ENCODE measurements at regions not wholly inside any gene's neighbourhood (a gene's known extent, or its start where the extent isn't known, plus 50 kb on each side); places are given as distances from the start of the nearest gene placed in this dataset.

GRCh38 chr2:147450661-147451510, 393.9 kb upstream of the ACVR2A start:
- BruUV-seq (replicated peaks) = no TSS peak
- Histone ChIP-seq H3K27me3 (ENCODE audit: insufficient read depth, low read depth) (no peaks in the 10 kb centered on the region), H3F3A (ENCODE audit: insufficient read depth, low read depth) (no peaks in the 10 kb centered on the region), H2AFZ (no peak overlapping the region), H3K9me2 (ENCODE audit: insufficient read depth) (no peaks in the 10 kb centered on the region), H3K36me3 (ENCODE audit: low read depth) (no peaks in the 10 kb centered on the region), H4K20me1 (ENCODE audit: insufficient read depth) (no peaks in the 10 kb centered on the region), H3K27ac (no peak overlapping the region), H3K4me1 (replicated peaks; ENCODE audit: insufficient read depth) (no peaks in the 10 kb centered on the region), H3K79me2 (ENCODE audit: low read depth) (no peaks in the 10 kb centered on the region), H3K4me2 (no peak overlapping the region), H3K9me3 (ENCODE audit: insufficient read depth, low read depth) (no peaks in the 10 kb centered on the region), H3K4me3 (no peak overlapping the region)
- no peak for DNase-seq
- intact Hi-C loops (cut with micrococcal nuclease; ENCODE audit: unreplicated experiment) = no loop called here
- POLR2A ChIA-PET (ENCODE audit: unreplicated experiment) = no interaction called here
- TF ChIP-seq EZH2 (IDR thresholded peaks at IDR 0.05; ENCODE audit: low read depth) (no peak), CTCF (conservative IDR thresholded peaks at IDR 0.05) (no peak)
- CTCF ChIA-PET = interaction anchor here (0.5 kb wide), 1 partner anchor 159 kb away, joined by 3 read pairs; no protein-coding TSS in a partner anchor

GRCh38 chr2:147449323-147449991, 395.4 kb upstream of the ACVR2A start:
- CTCF ChIA-PET = no interaction called here

GRCh38 chr2:147442816-147443215, 402.0 kb upstream of the ACVR2A start:
- intact Hi-C loops (cut with micrococcal nuclease; ENCODE audit: unreplicated experiment) = no loop called here
- H3K4me3 ChIP-seq = no peak overlapping the region
- DNase-seq = no peak
- no peaks in the 10 kb centered on the region for H3K9me2 ChIP-seq (ENCODE audit: insufficient read depth)
- H2AFZ ChIP-seq = no peak overlapping the region
- no peaks in the 10 kb centered on the region for H3K4me1 ChIP-seq (replicated peaks; ENCODE audit: insufficient read depth)
- H3K4me2 ChIP-seq = no peak overlapping the region
- no peaks in the 10 kb centered on the region for H3K9me3 ChIP-seq (ENCODE audit: insufficient read depth, low read depth)
- no peaks in the 10 kb centered on the region for H4K20me1 ChIP-seq (ENCODE audit: insufficient read depth)
- no peaks in the 10 kb centered on the region for H3K79me2 ChIP-seq (ENCODE audit: low read depth)
- TF ChIP-seq CTCF (conservative IDR thresholded peaks at IDR 0.05) (no peak), EZH2 (IDR thresholded peaks at IDR 0.05; ENCODE audit: low read depth) (no peak)
- CTCF ChIA-PET = no interaction called here
- POLR2A ChIA-PET (ENCODE audit: unreplicated experiment) = no interaction called here
- no peaks in the 10 kb centered on the region for H3F3A ChIP-seq (ENCODE audit: insufficient read depth, low read depth)
- H3K36me3 ChIP-seq (ENCODE audit: low read depth) = no peaks in the 10 kb centered on the region
- H3K27ac ChIP-seq = no peak overlapping the region
- no peaks in the 10 kb centered on the region for H3K27me3 ChIP-seq (ENCODE audit: insufficient read depth, low read depth)
- no TSS peak for BruUV-seq (replicated peaks)

More at GRCh38 chr2:147449323-147449991, 395.4 kb upstream of the ACVR2A start:
- Histone ChIP-seq H3K4me1 (replicated peaks; ENCODE audit: insufficient read depth) (no peaks in the 10 kb centered on the region), H3K27ac (no peak overlapping the region), H3K27me3 (ENCODE audit: insufficient read depth, low read depth) (no peaks in the 10 kb centered on the region), H3F3A (ENCODE audit: insufficient read depth, low read depth) (no peaks in the 10 kb centered on the region), H3K4me3 (no peak overlapping the region), H3K4me2 (no peak overlapping the region), H3K9me3 (ENCODE audit: insufficient read depth, low read depth) (no peaks in the 10 kb centered on the region), H4K20me1 (ENCODE audit: insufficient read depth) (no peaks in the 10 kb centered on the region), H3K79me2 (ENCODE audit: low read depth) (no peaks in the 10 kb centered on the region), H3K9me2 (ENCODE audit: insufficient read depth) (no peaks in the 10 kb centered on the region), H2AFZ (no peak overlapping the region), H3K36me3 (ENCODE audit: low read depth) (no peaks in the 10 kb centered on the region)
- TF ChIP-seq EZH2 (IDR thresholded peaks at IDR 0.05; ENCODE audit: low read depth) (no peak), CTCF (conservative IDR thresholded peaks at IDR 0.05) (no peak)
- DNase-seq = no peak
- intact Hi-C loops (cut with micrococcal nuclease; ENCODE audit: unreplicated experiment) = no loop called here
- POLR2A ChIA-PET (ENCODE audit: unreplicated experiment) = no interaction called here
- no TSS peak for BruUV-seq (replicated peaks)
